ENCODE measurements at regions not wholly inside any gene's neighbourhood (a gene's known extent, or its start where the extent isn't known, plus 50 kb on each side); places are given as distances from the start of the nearest gene placed in this dataset.
A peak's percentile ranks its signal among the peaks of the same experiment; 100 is the strongest.

DNA sequence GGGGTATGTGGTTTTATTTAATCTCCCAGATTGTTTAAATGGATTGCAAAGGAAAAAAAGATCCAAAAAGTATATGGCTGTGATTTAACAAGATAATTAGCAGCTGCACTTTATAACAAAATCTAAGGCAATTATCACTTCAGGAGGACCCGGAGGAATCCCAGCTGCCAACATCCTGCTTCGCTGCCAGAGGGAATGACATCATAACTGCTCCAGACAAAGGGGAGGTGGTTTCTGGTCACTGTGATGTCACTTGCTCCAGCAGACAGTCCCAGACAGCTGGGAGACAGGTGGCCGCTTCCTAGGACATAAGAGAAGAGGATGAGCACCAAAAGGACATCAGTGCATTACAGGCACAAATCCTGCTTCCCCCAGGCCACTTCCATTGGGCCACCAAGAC lies 371.0 kb downstream of the BCOR start:
- DNase-seq: no peak

- DNase-seq: no peak
These were observed 369.7 kb downstream of the BCOR start for GRCh38 chrX:39728025-39728424.

DNA sequence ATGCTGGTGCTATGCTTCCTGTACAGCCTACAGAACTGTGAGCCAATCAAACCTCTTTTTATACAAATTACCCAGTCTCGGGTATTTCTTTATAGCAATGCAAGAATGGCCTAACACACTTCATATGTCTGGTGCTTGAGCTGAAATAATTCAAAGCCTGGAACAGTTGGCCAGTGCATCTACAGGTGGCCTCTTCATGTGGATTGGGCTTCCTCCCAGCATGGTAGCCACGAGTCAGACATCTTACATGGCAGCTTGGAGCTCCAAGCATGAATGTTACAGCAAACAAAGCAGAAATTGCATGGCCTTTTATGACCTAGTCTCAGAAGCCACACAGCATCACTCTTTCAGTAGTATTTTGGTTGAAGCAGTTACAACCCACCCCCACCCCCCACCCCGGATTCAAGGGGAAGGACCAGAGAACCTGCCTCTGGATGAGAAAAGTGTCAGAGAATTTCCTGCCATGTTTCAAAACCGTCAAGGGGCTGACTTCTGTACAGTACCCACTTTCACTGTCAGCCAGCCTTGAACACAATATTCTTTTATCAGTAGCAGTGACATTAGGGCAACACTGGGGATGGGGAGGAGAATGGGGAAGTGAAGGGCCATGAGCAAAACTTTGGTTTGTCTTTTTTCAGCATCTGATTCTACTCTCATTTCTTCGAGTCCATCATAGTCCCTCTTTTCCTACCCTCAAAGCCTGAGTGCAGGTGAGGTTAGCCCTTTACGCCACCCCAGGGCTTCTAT lies 368.7 kb downstream of the BCOR start:
- DNase-seq: no peak

DNA sequence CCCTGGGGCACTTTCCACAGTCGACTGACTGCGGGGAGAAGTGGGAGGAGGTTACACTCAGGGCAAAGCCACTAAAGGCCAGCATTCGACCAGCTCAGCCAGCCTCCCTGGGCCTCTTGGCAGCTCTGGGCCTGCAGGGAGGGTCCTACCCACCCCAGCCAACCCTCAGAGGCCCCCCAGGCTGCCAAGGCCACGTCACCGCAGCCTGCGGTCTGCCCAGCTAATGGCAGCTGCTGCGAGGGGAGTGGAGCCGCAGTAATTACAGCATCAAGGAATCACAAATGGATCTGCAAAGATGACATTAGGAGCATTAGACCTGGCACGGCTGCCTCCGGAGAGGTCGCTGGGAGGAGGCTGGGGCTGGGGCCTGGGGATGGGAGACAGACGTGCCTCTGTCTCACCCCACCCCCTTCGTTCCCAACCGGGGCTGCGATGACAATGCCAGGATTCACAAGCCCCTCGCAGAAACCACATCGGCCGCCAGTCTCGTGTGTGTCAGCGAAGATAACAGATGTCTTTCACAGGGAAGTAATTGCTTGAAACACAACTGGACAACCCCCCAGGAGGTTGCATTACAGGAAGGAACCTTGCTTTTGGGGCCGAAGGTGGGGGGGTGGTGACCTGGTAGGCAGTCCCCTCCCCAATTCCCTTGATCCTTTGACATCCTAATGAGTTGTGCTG lies 367.6 kb downstream of the BCOR start:
- DNase-seq: no peak

- peak; percentile 67 to 72 for DNase-seq
These were observed 367.0 kb downstream of the BCOR start for GRCh38 chrX:39730662-39731329.

DNA sequence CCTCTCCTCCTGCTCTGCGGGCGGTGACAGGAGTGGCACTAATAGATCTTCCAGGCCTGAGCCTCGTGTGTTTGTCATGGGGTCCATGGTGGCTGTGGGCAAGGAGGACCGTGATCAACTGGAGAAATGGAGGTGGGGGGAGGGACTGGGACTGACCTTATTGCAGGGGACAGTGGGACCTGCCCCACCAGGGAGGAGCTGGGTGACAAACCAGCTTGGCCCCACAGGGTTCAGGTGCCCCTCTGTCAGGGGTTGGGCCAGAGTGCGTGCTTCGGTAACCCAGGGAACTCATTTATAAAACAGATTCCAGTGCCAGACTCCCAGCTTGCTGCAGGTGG lies 366.5 kb downstream of the BCOR start:
- no peak for DNase-seq

- no peak for DNase-seq
These were observed 366.0 kb downstream of the BCOR start for GRCh38 chrX:39731735-39732134.

DNA sequence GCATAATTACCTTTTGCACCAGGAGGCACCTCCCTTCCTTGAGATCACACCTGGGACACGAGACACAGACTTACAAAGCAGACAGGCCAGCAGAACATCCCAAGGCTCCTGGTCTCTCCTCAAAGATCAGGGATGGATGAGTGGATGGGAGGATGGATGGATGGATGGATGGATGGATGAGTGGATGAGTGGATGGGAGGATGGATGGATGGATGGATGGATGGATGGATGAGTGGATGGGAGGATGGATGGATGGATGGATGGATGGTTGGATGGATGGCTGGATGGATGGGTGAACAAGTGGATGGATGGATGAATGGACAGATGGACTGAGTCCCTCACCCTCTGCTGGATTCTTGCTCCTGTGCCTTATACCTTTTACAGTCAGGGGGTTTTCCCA lies 364.0 kb downstream of the BCOR start:
- DNase-seq: no peak

- DNase-seq: no peak
These were observed 363.5 kb downstream of the BCOR start for GRCh38 chrX:39734174-39734776.

- peak in 1 of 2 experiments; percentile 37 for DNase-seq
These were observed 361.2 kb downstream of the BCOR start for GRCh38 chrX:39736216-39737211.

GRCh38 chrX:39739585-39739984 lies 358.2 kb downstream of the BCOR start:
- no peak for DNase-seq

DNA sequence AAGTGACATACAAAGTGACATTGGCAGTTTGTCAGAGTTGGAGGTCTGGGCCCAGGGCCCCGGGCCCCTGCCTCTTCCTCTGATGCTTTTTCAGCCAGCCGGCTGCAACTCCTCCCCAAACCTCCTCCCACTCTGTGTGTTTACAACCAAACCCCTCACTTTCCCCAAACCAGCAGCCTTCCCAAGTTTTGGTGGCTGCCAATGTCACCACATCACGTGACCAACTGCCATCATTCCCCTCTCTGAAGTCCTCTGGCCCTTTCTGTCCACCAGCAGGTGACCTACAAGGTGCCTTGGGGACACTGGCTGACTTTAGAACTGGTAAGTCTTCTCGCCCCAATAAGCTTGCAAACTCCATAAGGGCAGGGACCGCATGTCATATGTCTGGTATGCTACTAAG lies 357.7 kb downstream of the BCOR start:
- no peak for DNase-seq

GRCh38 chrX:39741904-39742303 lies 355.9 kb downstream of the BCOR start:
- DNase-seq: no peak

GRCh38 chrX:39745818-39746217 lies 351.9 kb downstream of the BCOR start:
- DNase-seq: no peak

DNA sequence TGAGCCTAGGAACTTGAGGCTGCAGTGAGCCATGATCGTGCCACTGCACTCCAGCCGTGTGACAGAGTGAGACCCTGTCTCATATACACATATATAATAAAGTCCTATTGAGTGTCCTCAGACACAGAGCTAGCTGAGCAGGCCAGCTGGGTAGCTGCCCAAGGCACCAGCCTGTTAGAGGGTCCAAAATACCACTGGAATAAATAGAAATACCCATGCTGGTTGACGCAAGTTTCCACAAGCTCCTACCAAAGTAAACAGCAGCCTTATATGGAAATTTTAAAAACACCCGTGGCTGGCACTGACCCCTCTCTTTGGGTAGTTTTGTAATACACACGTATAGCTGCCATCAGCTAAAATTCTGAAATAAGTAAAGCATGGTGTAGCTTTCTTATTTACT lies 348.6 kb downstream of the BCOR start:
- no peak for DNase-seq

GRCh38 chrX:39749728-39750127 lies 348.0 kb downstream of the BCOR start:
- DNase-seq: no peak

DNA sequence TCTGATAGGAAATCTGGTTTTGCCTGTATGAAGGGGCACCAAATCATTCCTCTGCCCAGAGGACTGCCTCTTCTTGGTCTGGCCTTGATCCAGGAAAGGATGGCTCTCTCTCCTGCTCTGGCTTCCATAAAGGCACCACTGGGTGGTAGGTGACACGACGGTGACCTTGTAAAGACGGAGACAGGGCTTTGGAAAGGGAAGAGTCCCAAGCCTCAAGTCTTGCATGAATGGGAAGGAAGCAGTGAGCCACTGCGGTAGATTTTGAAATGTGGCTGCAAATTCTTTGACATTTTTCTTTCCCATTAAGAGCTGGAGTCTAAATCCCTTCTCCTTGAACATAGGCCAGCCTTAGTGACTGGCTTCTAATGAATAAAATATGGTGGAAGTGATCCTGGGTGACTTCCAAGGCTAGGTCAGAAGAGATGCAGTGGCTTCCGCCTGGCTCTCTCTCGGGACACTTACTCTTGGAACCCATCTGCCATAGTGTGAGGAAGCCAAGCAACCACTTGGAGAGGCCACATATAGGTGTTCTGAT lies 347.4 kb downstream of the BCOR start:
- no peak for DNase-seq

GRCh38 chrX:39750848-39751247 lies 346.9 kb downstream of the BCOR start:
- no peak for DNase-seq

DNA sequence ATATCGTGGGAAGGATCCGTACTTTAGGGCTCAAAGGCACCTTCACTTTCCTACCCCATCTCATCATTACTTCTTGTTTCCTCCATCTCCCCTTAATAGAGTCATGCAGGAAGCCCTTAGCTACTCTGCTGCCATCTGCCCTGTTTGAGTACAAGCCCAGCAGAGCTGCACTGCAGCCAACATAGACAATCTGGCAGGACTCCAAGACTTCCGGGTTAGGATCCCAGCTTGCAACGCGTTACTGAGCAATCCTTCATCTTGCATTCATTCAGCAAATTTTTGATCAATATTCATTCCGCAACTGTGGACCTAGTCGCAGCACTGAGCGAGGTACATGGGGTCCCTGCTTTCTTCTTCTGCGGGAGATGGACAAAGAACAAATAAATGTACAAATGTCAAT lies 344.9 kb downstream of the BCOR start:
- DNase-seq: no peak

DNA sequence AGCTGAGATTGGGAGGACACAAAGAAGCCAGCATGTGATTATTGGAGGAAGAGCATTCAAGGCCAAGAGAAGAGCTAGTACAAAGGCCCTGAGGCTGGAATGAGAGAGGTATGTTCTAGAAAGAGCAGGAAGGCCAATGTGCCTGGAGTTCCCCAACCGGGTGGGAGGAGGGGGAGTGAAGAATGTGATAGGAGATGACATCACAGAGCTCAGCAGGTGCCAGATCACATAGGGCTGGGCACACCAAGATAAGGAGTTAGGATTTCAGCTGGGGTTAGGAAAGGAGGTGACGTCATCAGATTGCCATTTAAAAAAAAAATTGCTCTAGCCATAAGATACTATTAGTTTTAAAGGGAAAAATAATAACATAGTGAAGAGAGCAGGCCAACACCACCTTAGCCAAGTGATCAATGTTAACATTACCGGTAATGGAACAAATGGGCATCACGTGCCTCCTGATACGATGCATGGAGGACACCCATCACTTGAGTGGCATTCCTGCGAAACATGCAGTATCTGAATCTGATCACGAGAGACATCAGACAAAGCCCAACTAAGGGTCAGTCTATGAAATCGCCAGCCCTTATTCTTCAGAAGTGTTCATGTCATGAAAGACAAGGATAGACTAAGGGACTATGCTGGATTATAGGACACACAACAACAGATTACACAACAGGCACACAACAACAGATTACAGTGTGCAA lies 344.3 kb downstream of the BCOR start:
- DNase-seq: no peak

Data from activated T-cell treated with anti-CD3 and anti-CD28 coated beads, Interleukin-2, amount 50 U/mL, for 48 hours (primary cell).